Ovary (tissue), 7 donors: ENCODE measurements at regions not wholly inside any gene's neighbourhood (a gene's known extent, or its start where the extent isn't known, plus 50 kb on each side); places are given as distances from the start of the nearest gene placed in this dataset.

ENCODE experiments used
- DNase-seq, 5 donors: peaks; one replicate each; pipeline ENCODE4 v3.0.0-alpha.2; 2019 to 2020
- H3K27ac ChIP-seq, 2 donors: fragments of 200-600 bp; one replicate each; pipeline versions ENCODE4 v1.5.1 to v1.8.0; 2019 to 2022
- H3K27me3 ChIP-seq: fragments of 200-600 bp; one replicate; pipeline ENCODE4 v1.8.0; 2022
- H3K36me3 ChIP-seq: fragments of 200-600 bp; sonication (generic); one replicate; pipeline ENCODE4 v1.5.1; 2019
- H3K4me1 ChIP-seq: one replicate; pipeline ENCODE4 v1.8.1; 2013; ENCODE audit warnings: mild to moderate bottlenecking, moderate library complexity; ENCODE audit not compliant: insufficient read depth
- H3K4me3 ChIP-seq: fragments of 200-600 bp; sonication (generic); one replicate; pipeline ENCODE4 v1.5.1; 2017
- H3K9me3 ChIP-seq, 2 donors: fragments of 200-600 bp in 1 of 2; sonication (generic) in 1 of 2; one replicate each; pipeline versions ENCODE4 v1.5.1 to v1.8.1; 2013 to 2019; ENCODE audit warnings: mild to moderate bottlenecking in 1 of 2, moderate library complexity in 1 of 2
- EP300 ChIP-seq: sonication (generic); formaldehyde crosslinking; IDR thresholded peaks from one replicate; pipeline ENCODE4 v1.6.1; 2017; ENCODE audit warnings: antibody characterized with exemption
- POLR2A ChIP-seq: fragments of 450-650 bp; IDR thresholded peaks from one replicate; pipeline ENCODE4 v1.6.1; 2017; ENCODE audit warnings: antibody characterized with exemption, mild to moderate bottlenecking, moderate library complexity
- WGBS, 3 donors: extraction: QIAGEN DNeasy Blood & Tissue Kit in 1 of 3; methylation state at CpG; one replicate each; pipeline versions ENCODE4 v1.1.5 to v1.1.7; 2013 to 2017; 5-methylcytosine and 5-hydroxymethylcytosine counted together
- intact Hi-C, 4 donors: fragments of 100-400 bp; cut with DNase I; formaldehyde crosslinking; loops; one replicate each; pipeline versions ENCODE4 v1.11.0 to v1.15.1; 2022 to 2023
- TF ChIP-seq, protein P1 (sequence below), 3 donors: fragments of 450-650 bp in 2 of 3; fragments of 200-600 bp in 1 of 3; IDR thresholded peaks; one replicate each; pipeline versions ENCODE4 v1.5.1 to v1.8.0; 2016 to 2022; ENCODE audit warnings: antibody characterized with exemption in 3 of 3, mild to moderate bottlenecking in 1 of 3
- donor health status: DM: no; HTN: no; CAD: no; lungs with moderate emphysema.
- donor health status: DM: no; HTN: no; CAD: no.
- donor health status: Bipolar disorder and iron deficiency.
- donor health status: DM: no; HTN: no; CAD: no.
- donor health status: DM: yes; HTN: yes; CAD: no.

DNA sequence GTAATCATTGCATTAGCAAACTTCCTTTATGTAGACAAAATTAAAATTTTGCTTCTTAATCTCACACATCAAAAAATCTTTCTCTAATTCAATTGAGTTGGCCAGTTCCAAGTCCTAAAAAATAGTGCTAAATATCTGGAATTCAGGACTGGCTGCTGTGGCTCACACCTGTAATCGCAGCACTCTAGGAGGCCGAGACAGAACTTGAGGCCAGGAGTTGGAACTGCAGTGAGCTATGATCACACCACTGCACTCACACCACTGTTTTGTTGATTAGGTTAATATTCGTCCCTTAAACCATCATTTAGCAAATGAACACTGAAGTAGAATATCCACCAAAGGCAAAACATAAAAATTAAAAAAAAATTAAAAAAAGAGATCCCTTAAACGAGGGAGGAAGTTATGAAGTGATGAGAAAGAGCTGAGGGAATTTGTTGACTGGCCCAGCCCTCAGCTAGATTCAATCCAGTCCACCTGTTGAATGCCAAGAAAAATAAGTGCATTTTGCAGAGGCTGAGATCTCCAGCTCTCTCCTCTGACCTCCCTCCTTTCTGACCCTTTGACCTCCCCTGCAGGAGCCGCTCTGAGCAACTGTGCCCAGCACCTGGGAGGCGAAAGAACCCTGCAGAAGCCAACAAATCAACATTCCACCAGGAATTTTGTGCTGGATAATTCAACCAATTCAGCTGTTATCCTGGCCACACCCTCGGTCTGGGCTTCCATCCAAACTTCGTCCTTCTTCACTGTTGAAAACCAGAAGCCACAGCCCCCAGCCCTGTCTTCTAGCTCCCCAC, 96.8 kb downstream of the OR2K2 start:
- intact Hi-C loops = no loop called here
- TF ChIP-seq POLR2A (no peak), EP300 (no peak)
- TF ChIP-seq, protein P1, sequence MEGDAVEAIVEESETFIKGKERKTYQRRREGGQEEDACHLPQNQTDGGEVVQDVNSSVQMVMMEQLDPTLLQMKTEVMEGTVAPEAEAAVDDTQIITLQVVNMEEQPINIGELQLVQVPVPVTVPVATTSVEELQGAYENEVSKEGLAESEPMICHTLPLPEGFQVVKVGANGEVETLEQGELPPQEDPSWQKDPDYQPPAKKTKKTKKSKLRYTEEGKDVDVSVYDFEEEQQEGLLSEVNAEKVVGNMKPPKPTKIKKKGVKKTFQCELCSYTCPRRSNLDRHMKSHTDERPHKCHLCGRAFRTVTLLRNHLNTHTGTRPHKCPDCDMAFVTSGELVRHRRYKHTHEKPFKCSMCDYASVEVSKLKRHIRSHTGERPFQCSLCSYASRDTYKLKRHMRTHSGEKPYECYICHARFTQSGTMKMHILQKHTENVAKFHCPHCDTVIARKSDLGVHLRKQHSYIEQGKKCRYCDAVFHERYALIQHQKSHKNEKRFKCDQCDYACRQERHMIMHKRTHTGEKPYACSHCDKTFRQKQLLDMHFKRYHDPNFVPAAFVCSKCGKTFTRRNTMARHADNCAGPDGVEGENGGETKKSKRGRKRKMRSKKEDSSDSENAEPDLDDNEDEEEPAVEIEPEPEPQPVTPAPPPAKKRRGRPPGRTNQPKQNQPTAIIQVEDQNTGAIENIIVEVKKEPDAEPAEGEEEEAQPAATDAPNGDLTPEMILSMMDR (IDR thresholded peaks at IDR 0.05) = no peak
- Histone ChIP-seq H3K36me3 (no peaks in the 10 kb centered on the region), H3K4me1 (no peaks in the 10 kb centered on the region), H3K27me3 (no peaks in the 10 kb centered on the region), H3K27ac (no peak overlapping the region), H3K9me3 (no peaks in the 10 kb centered on the region), H3K4me3 (no peak overlapping the region)
- no peak for DNase-seq
- WGBS, 3 donors = 31 to 35% (median 34%) methylated on average over 8 of the region's 8 CpGs

DNA sequence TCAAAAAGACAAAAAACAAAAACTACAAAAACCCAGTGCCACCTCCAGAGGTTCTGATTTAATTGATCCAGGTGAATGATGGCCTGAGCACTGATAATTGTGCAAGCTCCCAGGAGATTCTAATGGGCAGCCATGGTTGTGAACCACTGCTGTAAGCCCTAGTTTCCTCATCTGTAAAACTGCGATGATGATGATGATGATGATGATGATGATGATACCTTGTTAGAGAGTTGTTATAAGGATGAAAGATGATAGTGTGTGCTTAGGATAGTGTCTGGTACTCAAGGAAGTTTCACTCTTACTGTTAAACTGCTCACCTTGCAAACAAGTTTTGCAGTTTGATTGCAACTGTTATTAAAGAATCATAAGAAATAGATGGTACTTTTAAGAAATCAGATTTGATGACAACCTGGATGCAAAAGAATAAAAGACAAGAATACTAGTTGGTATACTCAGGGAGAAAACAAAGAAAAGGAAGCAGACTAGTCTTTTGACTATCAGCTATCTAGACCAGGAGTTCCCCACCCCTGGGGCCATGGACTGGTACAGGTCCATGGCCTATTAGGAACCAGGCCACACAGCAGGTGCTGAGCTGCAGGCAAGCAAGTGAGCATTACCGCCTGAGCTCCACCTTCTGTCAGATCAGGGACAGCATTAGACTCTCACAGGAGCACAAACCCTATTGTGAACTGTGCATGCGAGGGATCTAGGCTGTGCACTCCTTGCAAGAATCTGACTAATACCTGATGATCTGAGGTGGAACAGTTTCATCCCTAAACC, 98.0 kb downstream of the OR2K2 start:
- TF ChIP-seq, protein P1 (IDR thresholded peaks at IDR 0.05) = no peak
- TF ChIP-seq POLR2A (no peak), EP300 (no peak)
- WGBS, 3 donors = 92 to 94% (median 94%) methylated on average over 3 of the region's 3 CpGs
- H3K4me3 ChIP-seq = no peak overlapping the region

DNA sequence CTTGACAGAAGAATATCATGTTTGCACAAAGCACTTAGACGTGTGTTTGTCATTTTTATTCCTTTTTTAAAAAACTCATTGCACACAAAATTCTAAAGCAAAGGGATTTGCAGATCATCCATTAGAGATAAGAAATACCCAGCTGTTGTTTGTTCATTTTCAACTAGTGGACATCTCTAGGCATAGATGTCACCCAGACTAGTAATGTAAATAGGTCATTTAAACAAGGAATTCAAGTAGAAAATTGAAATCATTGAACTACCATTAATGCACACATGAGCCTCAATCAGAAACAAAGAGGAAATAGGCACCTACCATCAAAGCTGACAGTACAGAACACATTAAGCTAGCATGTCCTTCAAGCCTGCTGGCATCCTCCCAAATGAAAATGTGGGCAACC, 107.3 kb downstream of the OR2K2 start:
- TF ChIP-seq POLR2A (no peak), EP300 (no peak)
- TF ChIP-seq, protein P1 (IDR thresholded peaks at IDR 0.05) = no peak
- H3K27me3 ChIP-seq = no peaks in the 10 kb centered on the region
- H3K36me3 ChIP-seq = no peaks in the 10 kb centered on the region
- H3K4me1 ChIP-seq = no peaks in the 10 kb centered on the region
- WGBS, 3 donors = 67 to 87% (median 78%) methylated on average over 1 of the region's 1 CpG
- no peaks in the 10 kb centered on the region for H3K9me3 ChIP-seq
- no peak overlapping the region for H3K27ac ChIP-seq
- no peak for DNase-seq
- intact Hi-C loops = no loop called here
- no peak overlapping the region for H3K4me3 ChIP-seq

More for the DNA sequence above, 98.0 kb downstream of the OR2K2 start:
- no peak overlapping the region for H3K27ac ChIP-seq
- no peaks in the 10 kb centered on the region for H3K4me1 ChIP-seq
- no peak for DNase-seq
- intact Hi-C loops = no loop called here
- H3K36me3 ChIP-seq = no peaks in the 10 kb centered on the region
- H3K27me3 ChIP-seq = no peaks in the 10 kb centered on the region
- no peaks in the 10 kb centered on the region for H3K9me3 ChIP-seq

DNA sequence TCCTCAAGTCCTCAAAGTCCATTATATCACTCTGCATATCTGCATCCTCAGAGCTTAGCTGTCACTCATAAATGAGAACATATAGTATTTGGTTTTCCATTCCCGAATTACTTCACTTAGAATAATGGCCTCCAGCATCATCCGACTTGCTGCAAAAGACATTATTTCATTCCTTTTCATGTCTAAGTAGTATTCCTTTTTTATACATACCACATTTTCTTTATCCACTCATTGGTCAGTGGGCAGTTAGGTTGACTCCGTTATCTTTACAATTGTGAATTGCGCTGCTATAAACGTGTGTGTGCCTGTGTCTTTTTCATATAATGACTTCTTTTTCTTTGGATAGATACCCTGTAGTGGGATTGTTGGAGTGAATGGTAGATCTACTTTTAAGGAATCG, 117.2 kb downstream of the OR2K2 start:
- Histone ChIP-seq H3K4me3 (no peak overlapping the region), H3K36me3 (no peaks in the 10 kb centered on the region), H3K4me1 (no peaks in the 10 kb centered on the region), H3K27me3 (no peaks in the 10 kb centered on the region), H3K9me3 (no peaks in the 10 kb centered on the region), H3K27ac (no peak overlapping the region)
- TF ChIP-seq POLR2A (no peak), EP300 (no peak)
- TF ChIP-seq, protein P1 (IDR thresholded peaks at IDR 0.05) = no peak
- no peak for DNase-seq
- 86 to 95% (median 95%) methylated on average over 6 of the region's 6 CpGs for WGBS, 3 donors
- intact Hi-C loops = no loop called here
